Endothelial cell of umbilical vein (primary cell): ENCODE measurements at regions not wholly inside any gene's neighbourhood (a gene's known extent, or its start where the extent isn't known, plus 50 kb on each side); places are given as distances from the start of the nearest gene placed in this dataset.

Source experiments
- BruUV-seq: library from RNA; stranded (reverse); fragments of 400-500 nt; replicated peaks from 2 replicates; lab custom pipeline; 2021; lab: Mats Ljungman, UMichigan
- CTCF ChIA-PET: fragments of 300-600, 350-600 bp; sonication (Branson Sonifier 250); formaldehyde crosslinking; loops from one replicate; lab custom pipeline; 2021; ENCODE audit warnings: antibody characterized with exemption, inconsistent platforms; lab: Charles Lee
- POLR2A ChIA-PET: fragments of 300-600, 350-600 bp; sonication (Branson Sonifier 250); formaldehyde crosslinking; loops from one replicate; lab custom pipeline; 2021; ENCODE audit warnings: antibody characterized with exemption, inconsistent platforms; lab: Charles Lee
- DNase-seq: peaks from one replicate; pipeline ENCODE4 v3.0.0-alpha.2; 2011; ENCODE audit warnings: low read depth, low spot score
- FAIRE-seq: peaks from 2 replicates; lab custom pipeline; 2011; peaks lifted over from hg19 to GRCh38; lab: Jason Lieb, UNC
- H2AFZ ChIP-seq: 2 replicates; pipeline ENCODE4 v1.6.0; 2012; ENCODE audit warnings: low read depth, low read length, control low read depth, inconsistent platforms
- H3K27ac ChIP-seq: 2 replicates; pipeline ENCODE4 v1.5.1; 2011; ENCODE audit warnings: low read depth, mild to moderate bottlenecking, control low read depth, low read length, moderate library complexity; ENCODE audit not compliant: insufficient read depth
- H3K27me3 ChIP-seq, 2 experiments: 2 replicates each; pipeline versions ENCODE4 v1.6.0 to v1.6.1; 2011; ENCODE audit warnings: low read length in 2 of 2, mixed read lengths in 1 of 2; ENCODE audit not compliant: control insufficient read depth in 2 of 2, insufficient read depth in 2 of 2
- H3K36me3 ChIP-seq, 2 experiments: 2 replicates in 1 of 2; 3 replicates in 1 of 2; pipeline ENCODE4 v1.5.1; 2011; ENCODE audit warnings: low read length in 2 of 2, mild to moderate bottlenecking in 1 of 2, moderate library complexity in 1 of 2; ENCODE audit not compliant: control insufficient read depth in 2 of 2, insufficient read depth in 2 of 2; ENCODE audit errors: extremely low read depth in 1 of 2
- H3K4me1 ChIP-seq: 3 replicates; pipeline ENCODE4 v1.5.1; 2011; ENCODE audit warnings: mild to moderate bottlenecking, low read length; ENCODE audit not compliant: control insufficient read depth, insufficient read depth; ENCODE audit errors: extremely low read depth
- H3K4me2 ChIP-seq: 2 replicates; pipeline ENCODE4 v1.6.1; 2011; ENCODE audit warnings: low read length, control low read depth, mixed read lengths; ENCODE audit not compliant: insufficient read depth
- H3K4me3 ChIP-seq, 3 experiments: fragments of 200-600 bp in 1 of 3; sonication (generic), shearing (Covaris generic) in 1 of 3; replicated peaks in 1 of 3; 2 replicates each; pipeline ENCODE4 v1.5.1; 2011 to 2016; ENCODE audit warnings: control low read depth in 3 of 3, low read length in 3 of 3, mild to moderate bottlenecking in 2 of 3, inconsistent platforms in 1 of 3, low read depth in 1 of 3, moderate library complexity in 1 of 3; ENCODE audit not compliant: insufficient read depth in 1 of 3
- H3K79me2 ChIP-seq: 2 replicates; pipeline ENCODE4 v1.6.0; 2012; ENCODE audit warnings: low read length, inconsistent platforms; ENCODE audit not compliant: control insufficient read depth, insufficient read depth
- H3K9ac ChIP-seq: replicated peaks from 2 replicates; pipeline ENCODE3; 2011; ENCODE audit warnings: low read length, control low read depth; ENCODE audit not compliant: insufficient read depth; ENCODE audit errors: extremely low read depth
- H3K9me1 ChIP-seq: replicated peaks from 3 replicates; pipeline ENCODE4 v1.6.0; 2011; ENCODE audit warnings: mild to moderate bottlenecking, low read length; ENCODE audit not compliant: control insufficient read depth, insufficient read depth; ENCODE audit errors: extremely low read depth
- H3K9me3 ChIP-seq: replicated peaks from 2 replicates; pipeline ENCODE4 v1.5.1; 2012; ENCODE audit warnings: low read length, inconsistent platforms; ENCODE audit not compliant: control insufficient read depth, insufficient read depth
- H4K20me1 ChIP-seq: replicated peaks from 2 replicates; pipeline ENCODE3; 2011; ENCODE audit warnings: mild to moderate bottlenecking, low read length; ENCODE audit not compliant: control insufficient read depth, insufficient read depth; ENCODE audit errors: extremely low read depth
- EZH2 ChIP-seq: IDR thresholded peaks from 2 replicates; pipeline ENCODE4 v1.6.1; 2012; ENCODE audit warnings: borderline replicate concordance, low read depth, mild to moderate bottlenecking, moderate library complexity, low read length, inconsistent platforms; ENCODE audit not compliant: severe bottlenecking
- FOS ChIP-seq: IDR thresholded peaks from 2 replicates; pipeline ENCODE4 v1.6.1; 2011; ENCODE audit warnings: mild to moderate bottlenecking, low read length, moderate library complexity, borderline replicate concordance; ENCODE audit not compliant: insufficient read depth
- GATA2 ChIP-seq: IDR thresholded peaks from 2 replicates; pipeline ENCODE4 v1.7.0; 2011; ENCODE audit warnings: low read depth, mild to moderate bottlenecking, moderate library complexity, mixed read lengths, low read length; ENCODE audit not compliant: insufficient read length, insufficient read depth
- JUN ChIP-seq: IDR thresholded peaks from 2 replicates; pipeline ENCODE4 v1.6.1; 2011; ENCODE audit warnings: borderline replicate concordance, low read depth; ENCODE audit not compliant: insufficient read length, insufficient read depth
- MAX ChIP-seq: IDR thresholded peaks from 2 replicates; pipeline ENCODE4 v1.6.1; 2011; ENCODE audit not compliant: insufficient read depth, insufficient read length
- MYC ChIP-seq: IDR thresholded peaks from one replicate; pipeline ENCODE4 v1.6.1; 2011; ENCODE audit warnings: mild to moderate bottlenecking, low read depth, low read length
- POLR2A ChIP-seq: IDR thresholded peaks from 2 replicates; pipeline ENCODE4 v1.6.1; 2012; ENCODE audit warnings: low read depth, mild to moderate bottlenecking, control low read depth, low read length
- POLR2AphosphoS5 ChIP-seq: IDR thresholded peaks from 2 replicates; pipeline ENCODE4 v1.6.1; 2012; ENCODE audit warnings: low read depth, mild to moderate bottlenecking, control low read depth, low read length, moderate library complexity; ENCODE audit not compliant: insufficient read depth
- dilution Hi-C: fragments of 300-500 bp; cut with MboI; formaldehyde crosslinking; loops from one replicate; pipeline ENCODE4 v1.15.0; 2019; ENCODE audit warnings: low sequenced_read_pairs; ENCODE audit not compliant: extremely low pct_ligation_motif_present
- intact Hi-C: fragments of 100-400 bp; cut with micrococcal nuclease; formaldehyde crosslinking; loops from one replicate; pipeline ENCODE4 v1.10.0; 2022
- TF ChIP-seq, protein P1 (sequence below), 2 donors: IDR thresholded peaks; 1 replicate in 1 of 2; 2 replicates in 1 of 2; pipeline ENCODE4 v1.5.1; 2011; ENCODE audit warnings: low read length in 2 of 2, mild to moderate bottlenecking in 2 of 2, moderate library complexity in 2 of 2, control low read depth in 1 of 2, inconsistent platforms in 1 of 2, low read depth in 1 of 2; ENCODE audit not compliant: insufficient read depth in 1 of 2; ENCODE audit errors: extremely low read depth in 1 of 2

DNA sequence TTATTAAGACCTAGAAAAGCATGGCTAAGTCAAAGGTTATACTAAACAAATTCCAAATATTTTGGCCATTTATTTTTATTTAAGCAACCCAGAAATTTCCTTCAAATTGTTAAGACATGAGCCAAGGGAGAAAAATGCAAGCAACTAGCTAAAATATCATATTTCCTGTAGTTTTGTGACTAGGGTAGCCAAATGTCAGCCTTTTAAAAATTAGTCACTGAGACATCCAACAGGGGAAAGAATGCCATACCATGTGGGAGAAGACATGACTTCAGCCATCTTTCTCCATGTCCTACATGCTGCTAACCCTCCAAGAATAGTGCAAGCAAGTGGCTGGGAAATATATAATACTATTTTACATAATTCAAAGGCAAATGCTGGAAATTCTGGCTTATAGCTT is 197.9 kb downstream of the DSEL start:
- H2AFZ ChIP-seq = no peak overlapping the region
- H3K9me3 ChIP-seq = no peaks in the 10 kb centered on the region
- no peak overlapping the region for H3K4me3 ChIP-seq
- ChIA-PET CTCF (interaction anchor here (1.2 kb wide), 1 partner anchor 197 kb away, joined by 3 read pairs; no protein-coding TSS in a partner anchor), POLR2A (no interaction called here)
- no peak overlapping the region for H3K4me2 ChIP-seq
- intact Hi-C loops = no loop called here
- H3K27ac ChIP-seq = no peak overlapping the region
- DNase-seq (no peak), FAIRE-seq (no peak)
- H3K79me2 ChIP-seq = no peaks in the 10 kb centered on the region
- dilution Hi-C loops = no loop called here
- BruUV-seq = no TSS peak
- no peaks in the 10 kb centered on the region for H3K36me3 ChIP-seq
- H3K27me3 ChIP-seq = no peaks in the 10 kb centered on the region
- TF ChIP-seq MAX (no peak), MYC (no peak), GATA2 (no peak), JUN (no peak), POLR2A (no peak), POLR2AphosphoS5 (no peak), FOS (no peak), EZH2 (no peak)
- TF ChIP-seq, protein P1, sequence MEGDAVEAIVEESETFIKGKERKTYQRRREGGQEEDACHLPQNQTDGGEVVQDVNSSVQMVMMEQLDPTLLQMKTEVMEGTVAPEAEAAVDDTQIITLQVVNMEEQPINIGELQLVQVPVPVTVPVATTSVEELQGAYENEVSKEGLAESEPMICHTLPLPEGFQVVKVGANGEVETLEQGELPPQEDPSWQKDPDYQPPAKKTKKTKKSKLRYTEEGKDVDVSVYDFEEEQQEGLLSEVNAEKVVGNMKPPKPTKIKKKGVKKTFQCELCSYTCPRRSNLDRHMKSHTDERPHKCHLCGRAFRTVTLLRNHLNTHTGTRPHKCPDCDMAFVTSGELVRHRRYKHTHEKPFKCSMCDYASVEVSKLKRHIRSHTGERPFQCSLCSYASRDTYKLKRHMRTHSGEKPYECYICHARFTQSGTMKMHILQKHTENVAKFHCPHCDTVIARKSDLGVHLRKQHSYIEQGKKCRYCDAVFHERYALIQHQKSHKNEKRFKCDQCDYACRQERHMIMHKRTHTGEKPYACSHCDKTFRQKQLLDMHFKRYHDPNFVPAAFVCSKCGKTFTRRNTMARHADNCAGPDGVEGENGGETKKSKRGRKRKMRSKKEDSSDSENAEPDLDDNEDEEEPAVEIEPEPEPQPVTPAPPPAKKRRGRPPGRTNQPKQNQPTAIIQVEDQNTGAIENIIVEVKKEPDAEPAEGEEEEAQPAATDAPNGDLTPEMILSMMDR (IDR thresholded peaks at IDR 0.05; ENCODE audit: extremely low read depth in 1 of 2, insufficient read depth in 1 of 2, low read depth in 1 of 2, low read length in 2 of 2) = no peak
- no peaks in the 10 kb centered on the region for H3K4me1 ChIP-seq
- H3K9ac ChIP-seq = no peak overlapping the region
- no peaks in the 10 kb centered on the region for H4K20me1 ChIP-seq
- H3K9me1 ChIP-seq = no peaks in the 10 kb centered on the region
